ENCODE measurements at regions not wholly inside any gene's neighbourhood (a gene's known extent, or its start where the extent isn't known, plus 50 kb on each side); places are given as distances from the start of the nearest gene placed in this dataset.

GRCh38 chr12:60337839-60338549 is 742.2 kb downstream of the SLC16A7 start:
- no peak for TF ChIP-seq CTCF (IDR thresholded peaks at IDR 0.05; ENCODE audit: borderline replicate concordance, insufficient read depth, low read depth, low read length)
- no peak overlapping the region for H3K4me3 ChIP-seq (ENCODE audit: low read depth, low read length)

- TF ChIP-seq CTCF (IDR thresholded peaks at IDR 0.05; ENCODE audit: borderline replicate concordance, insufficient read depth, low read depth, low read length) = no peak
- H3K4me3 ChIP-seq (ENCODE audit: low read depth, low read length) = no peak overlapping the region
Measured at GRCh38 chr12:60345442-60345841, 749.6 kb downstream of the SLC16A7 start.

DNA sequence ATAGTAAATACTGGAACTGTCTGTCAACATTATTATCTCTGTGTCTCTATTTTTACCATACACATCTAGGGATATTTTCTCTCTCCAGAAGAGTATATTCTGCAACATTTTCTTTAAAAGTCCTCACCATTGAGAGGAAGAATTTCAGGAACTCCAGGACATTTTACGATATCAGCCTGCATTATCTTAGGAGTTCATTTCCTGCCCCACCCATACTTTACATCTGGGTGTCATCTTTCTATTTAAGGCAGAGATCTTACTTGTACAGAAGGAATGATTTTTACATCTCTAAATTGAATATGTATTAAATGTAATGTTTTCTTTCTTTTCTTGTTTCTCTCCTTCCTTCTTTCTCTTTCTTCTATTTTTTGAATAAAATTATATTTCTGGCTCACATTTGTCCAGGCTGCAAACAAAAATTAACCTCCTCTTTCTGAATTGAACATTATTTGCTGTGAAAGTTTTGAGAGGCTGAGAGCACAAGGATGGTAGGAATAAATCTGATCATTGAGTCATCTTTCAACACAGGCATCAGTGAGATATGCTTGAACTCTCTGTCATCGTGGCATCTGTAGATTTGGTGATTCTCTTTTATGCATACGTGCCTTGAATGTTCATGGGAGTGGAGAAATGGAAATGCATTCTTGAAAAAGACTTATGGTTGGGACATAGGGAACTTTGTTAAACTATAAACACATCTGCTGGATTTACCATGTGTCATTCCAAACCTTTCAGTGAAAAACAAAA is 753.6 kb downstream of the SLC16A7 start:
- H3K4me3 ChIP-seq (ENCODE audit: low read depth, low read length) = no peak overlapping the region
- TF ChIP-seq CTCF (IDR thresholded peaks at IDR 0.05; ENCODE audit: borderline replicate concordance, insufficient read depth, low read depth, low read length) = no peak

- TF ChIP-seq CTCF (IDR thresholded peaks at IDR 0.05; ENCODE audit: borderline replicate concordance, insufficient read depth, low read depth, low read length) = no peak
- H3K4me3 ChIP-seq (ENCODE audit: low read depth, low read length) = no peak overlapping the region
Measured at GRCh38 chr12:60387356-60387755, 791.5 kb downstream of the SLC16A7 start.

DNA sequence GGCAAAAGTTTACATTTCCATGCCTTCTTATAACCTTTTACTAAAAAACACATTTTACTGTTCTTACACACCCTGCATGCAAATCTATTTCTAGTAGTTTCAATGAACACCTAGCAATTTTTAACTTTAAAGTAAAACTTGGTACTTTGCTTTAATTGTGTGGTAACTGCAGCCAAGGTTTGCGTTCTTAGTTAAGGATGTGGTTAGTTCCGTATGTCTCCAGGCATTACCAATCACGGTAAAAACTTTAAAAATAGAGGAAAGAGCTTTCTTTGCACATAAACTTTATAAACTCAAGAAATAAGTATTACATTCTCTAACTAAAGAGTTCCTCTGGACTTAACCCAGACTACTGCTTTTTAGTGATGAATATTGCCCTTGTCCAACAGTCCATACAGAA is 795.2 kb downstream of the SLC16A7 start:
- no peak overlapping the region for H3K4me3 ChIP-seq (ENCODE audit: low read depth, low read length)
- no peak for TF ChIP-seq CTCF (IDR thresholded peaks at IDR 0.05; ENCODE audit: borderline replicate concordance, insufficient read depth, low read depth, low read length)

DNA sequence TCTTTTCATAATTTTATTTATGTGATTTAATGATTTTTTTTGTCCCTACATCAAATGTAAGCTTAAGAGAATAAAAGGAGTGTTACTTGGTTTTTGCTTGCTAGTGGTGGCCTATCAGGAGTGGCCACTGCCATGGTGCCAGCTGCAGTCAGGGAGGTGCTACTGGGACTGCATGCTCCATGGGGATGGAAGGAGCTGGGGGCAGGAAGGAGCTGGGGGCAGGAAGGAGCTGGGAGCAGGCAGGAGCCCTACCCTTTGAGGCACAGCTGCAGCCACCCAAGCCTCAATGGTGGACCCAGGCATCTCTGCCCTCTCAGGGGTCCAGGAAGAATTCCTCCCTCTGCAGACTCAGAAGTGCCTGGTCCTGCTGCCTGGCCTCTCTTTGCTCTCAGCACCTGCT is 796.0 kb downstream of the SLC16A7 start:
- H3K4me3 ChIP-seq (ENCODE audit: low read depth, low read length) = no peak overlapping the region
- no peak for TF ChIP-seq CTCF (IDR thresholded peaks at IDR 0.05; ENCODE audit: borderline replicate concordance, insufficient read depth, low read depth, low read length)

- H3K4me3 ChIP-seq (ENCODE audit: low read depth, low read length) = no peak overlapping the region
- TF ChIP-seq CTCF (IDR thresholded peaks at IDR 0.05; ENCODE audit: borderline replicate concordance, insufficient read depth, low read depth, low read length) = no peak
Measured at GRCh38 chr12:60393093-60393492, 797.3 kb downstream of the SLC16A7 start.

Measured in GM12875 (cell line).